ENCODE measurements at regions not wholly inside any gene's neighbourhood (a gene's known extent, or its start where the extent isn't known, plus 50 kb on each side); places are given as distances from the start of the nearest gene placed in this dataset.
"Not testable (repeated sequence)": the region's sequence is repeated elsewhere in the genome, so short reads cannot be mapped to it uniquely, and the experiment has no call there.

GRCh38 chr2:32874931-32875330 is 71.8 kb upstream of the LTBP1 start:
- H3K4me3 ChIP-seq (ENCODE audit: low read depth, low read length): no peak overlapping the region
- DNase-seq (ENCODE audit: low read depth): peak; percentile 19

- H3K4me3 ChIP-seq (ENCODE audit: low read depth, low read length): no peak overlapping the region
- DNase-seq (ENCODE audit: low read depth): no peak
Observed at GRCh38 chr2:32877587-32878510, 68.9 kb upstream of the LTBP1 start.

- DNase-seq (ENCODE audit: low read depth); H3K4me3 ChIP-seq (ENCODE audit: low read depth, low read length): not testable (repeated sequence)
Observed at GRCh38 chr2:32879943-32880342, 66.8 kb upstream of the LTBP1 start.

- DNase-seq (ENCODE audit: low read depth): peak; percentile 43
- no peak overlapping the region for H3K4me3 ChIP-seq (ENCODE audit: low read depth, low read length)
Observed at GRCh38 chr2:32882816-32883810, 63.6 kb upstream of the LTBP1 start.

GRCh38 chr2:32884346-32884745 is 62.4 kb upstream of the LTBP1 start:
- no peak for DNase-seq (ENCODE audit: low read depth)

GRCh38 chr2:32886397-32887055 is 60.2 kb upstream of the LTBP1 start:
- H3K4me3 ChIP-seq (ENCODE audit: low read depth, low read length); DNase-seq (ENCODE audit: low read depth): not testable (repeated sequence)

More at GRCh38 chr2:32884346-32884745, 62.4 kb upstream of the LTBP1 start:
- no peak overlapping the region for H3K4me3 ChIP-seq (ENCODE audit: low read depth, low read length)

GRCh38 chr2:32887125-32887524 is 59.6 kb upstream of the LTBP1 start:
- no peak for DNase-seq (ENCODE audit: low read depth)
- no peak overlapping the region for H3K4me3 ChIP-seq (ENCODE audit: low read depth, low read length)

GRCh38 chr2:32894119-32894728 is 52.5 kb upstream of the LTBP1 start:
- no peak for DNase-seq (ENCODE audit: low read depth)
- H3K4me3 ChIP-seq (ENCODE audit: low read depth, low read length): no peak overlapping the region

GRCh38 chr2:32895424-32895823 is 51.3 kb upstream of the LTBP1 start:
- no peak overlapping the region for H3K4me3 ChIP-seq (ENCODE audit: low read depth, low read length)
- no peak for DNase-seq (ENCODE audit: low read depth)

Measured in skeletal muscle cell (primary cell).